ENCODE measurements at regions not wholly inside any gene's neighbourhood (a gene's known extent, or its start where the extent isn't known, plus 50 kb on each side); places are given as distances from the start of the nearest gene placed in this dataset.

GRCh38 chr1:88056881-88057280 lies 627.2 kb upstream of the PKN2 start:
- no peak for TF ChIP-seq CTCF (IDR thresholded peaks at IDR 0.05; ENCODE audit: low read depth, low read length, missing input control)
- Histone ChIP-seq H3K4me3 (ENCODE audit: low read depth in 1 of 3, low read length in 3 of 3) (no peak overlapping the region), H3K9me3 (ENCODE audit: control insufficient read depth in 4 of 4, low read length in 3 of 4) (no peaks in the 10 kb centered on the region), H3K9ac (ENCODE audit: low read depth in 1 of 2, low read length in 2 of 2) (no peak overlapping the region), H3K4me1 (ENCODE audit: control insufficient read depth in 4 of 4, insufficient read depth in 4 of 4, low read length in 3 of 4) (no peaks in the 10 kb centered on the region), H3K36me3 (ENCODE audit: control insufficient read depth in 4 of 4, insufficient read depth in 3 of 4, low read depth in 1 of 4, low read length in 3 of 4) (no peaks in the 10 kb centered on the region), H3K27me3 (ENCODE audit: control insufficient read depth in 4 of 4, insufficient read depth in 4 of 4, low read length in 3 of 4) (no peaks in the 10 kb centered on the region), H3K27ac (ENCODE audit: low read depth in 1 of 2, low read length in 2 of 2) (no peak overlapping the region)
- WGBS: 88% methylated on average over 3 of the region's 3 CpGs
- DNase-seq (ENCODE audit: low spot score): no peak

- H3K36me3 ChIP-seq (ENCODE audit: control insufficient read depth in 4 of 4, insufficient read depth in 3 of 4, low read depth in 1 of 4, low read length in 3 of 4): no peaks in the 10 kb centered on the region
- 79% methylated on average over 2 of the region's 2 CpGs for WGBS
- no peak overlapping the region for H3K27ac ChIP-seq (ENCODE audit: low read depth in 1 of 2, low read length in 2 of 2)
- no peaks in the 10 kb centered on the region for H3K27me3 ChIP-seq (ENCODE audit: control insufficient read depth in 4 of 4, insufficient read depth in 4 of 4, low read length in 3 of 4)
- H3K4me3 ChIP-seq (ENCODE audit: low read depth in 1 of 3, low read length in 3 of 3): no peak overlapping the region
- no peaks in the 10 kb centered on the region for H3K4me1 ChIP-seq (ENCODE audit: control insufficient read depth in 4 of 4, insufficient read depth in 4 of 4, low read length in 3 of 4)
- TF ChIP-seq GABPA (IDR thresholded peaks at IDR 0.05 in 1 of 2, conservative IDR thresholded peaks at IDR 0.05 in 1 of 2): no peak
- TF ChIP-seq RAD21 (IDR thresholded peaks at IDR 0.05): no peak
- H3K9ac ChIP-seq (ENCODE audit: low read depth in 1 of 2, low read length in 2 of 2): no peak overlapping the region
- no peaks in the 10 kb centered on the region for H3K9me3 ChIP-seq (ENCODE audit: control insufficient read depth in 4 of 4, low read length in 3 of 4)
- DNase-seq (ENCODE audit: low spot score): no peak
Measured at GRCh38 chr1:88058205-88058604, 625.9 kb upstream of the PKN2 start.

GRCh38 chr1:88060112-88060673 lies 623.9 kb upstream of the PKN2 start:
- WGBS: 94% methylated on average over 1 of the region's 1 CpG
- no peaks in the 10 kb centered on the region for H3K9me3 ChIP-seq (ENCODE audit: control insufficient read depth in 4 of 4, low read length in 3 of 4)
- TF ChIP-seq YY1 (IDR thresholded peaks at IDR 0.05): no peak
- no peak for DNase-seq (ENCODE audit: low spot score)
- H3K27ac ChIP-seq (ENCODE audit: low read depth in 1 of 2, low read length in 2 of 2): no peak overlapping the region
- no peak overlapping the region for H3K9ac ChIP-seq (ENCODE audit: low read depth in 1 of 2, low read length in 2 of 2)
- H3K4me3 ChIP-seq (ENCODE audit: low read depth in 1 of 3, low read length in 3 of 3): no peak overlapping the region
- H3K36me3 ChIP-seq (ENCODE audit: control insufficient read depth in 4 of 4, insufficient read depth in 3 of 4, low read depth in 1 of 4, low read length in 3 of 4): no peaks in the 10 kb centered on the region
- no peaks in the 10 kb centered on the region for H3K4me1 ChIP-seq (ENCODE audit: control insufficient read depth in 4 of 4, insufficient read depth in 4 of 4, low read length in 3 of 4)
- H3K27me3 ChIP-seq (ENCODE audit: control insufficient read depth in 4 of 4, insufficient read depth in 4 of 4, low read length in 3 of 4): no peaks in the 10 kb centered on the region

- no peak for DNase-seq (ENCODE audit: low spot score)
- H3K9me3 ChIP-seq (ENCODE audit: control insufficient read depth in 4 of 4, low read length in 3 of 4): no peaks in the 10 kb centered on the region
- no peak overlapping the region for H3K4me3 ChIP-seq (ENCODE audit: low read depth in 1 of 3, low read length in 3 of 3)
- whole genome bisulfite sequencing: 78% methylated on average over 3 of the region's 3 CpGs
- no peak overlapping the region for H3K27ac ChIP-seq (ENCODE audit: low read depth in 1 of 2, low read length in 2 of 2)
- no peak overlapping the region for H3K9ac ChIP-seq (ENCODE audit: low read depth in 1 of 2, low read length in 2 of 2)
- TF ChIP-seq TAF1 (conservative IDR thresholded peaks at IDR 0.05) (no peak), HNF4G (IDR thresholded peaks at IDR 0.05) (no peak), JUND (IDR thresholded peaks at IDR 0.05) (no peak), EGR1 (IDR thresholded peaks at IDR 0.05; ENCODE audit: low read depth in 2 of 2) (no peak), ATF3 (IDR thresholded peaks at IDR 0.05) (no peak), REST (IDR thresholded peaks at IDR 0.05) (no peak), RXRA (IDR thresholded peaks at IDR 0.05) (no peak), SP1 (IDR thresholded peaks at IDR 0.05) (no peak), FOXA2 (IDR thresholded peaks at IDR 0.05) (no peak), RAD21 (IDR thresholded peaks at IDR 0.05) (no peak), MAX (IDR thresholded peaks at IDR 0.05) (no peak), FOXA1 (IDR thresholded peaks at IDR 0.05) (no peak), GABPA (IDR thresholded peaks at IDR 0.05 in 1 of 2, conservative IDR thresholded peaks at IDR 0.05 in 1 of 2) (no peak)
- no peaks in the 10 kb centered on the region for H3K4me1 ChIP-seq (ENCODE audit: control insufficient read depth in 4 of 4, insufficient read depth in 4 of 4, low read length in 3 of 4)
- H3K27me3 ChIP-seq (ENCODE audit: control insufficient read depth in 4 of 4, insufficient read depth in 4 of 4, low read length in 3 of 4): no peaks in the 10 kb centered on the region
- H3K36me3 ChIP-seq (ENCODE audit: control insufficient read depth in 4 of 4, insufficient read depth in 3 of 4, low read depth in 1 of 4, low read length in 3 of 4): no peaks in the 10 kb centered on the region
Measured at GRCh38 chr1:88060750-88061491, 623.2 kb upstream of the PKN2 start.
